HEK293 (cell line): ENCODE measurements at regions not wholly inside any gene's neighbourhood (a gene's known extent, or its start where the extent isn't known, plus 50 kb on each side); places are given as distances from the start of the nearest gene placed in this dataset.
A peak's percentile ranks its signal among the peaks of the same experiment; 100 is the strongest.

Experiments used
- CTCF ChIA-PET: fragments of 350-600 bp; formaldehyde crosslinking; extraction: SDS; loops from one replicate; lab custom pipeline; 2021; ENCODE audit warnings: antibody characterized with exemption; lab: Yijun Ruan, JAX
- POLR2A ChIA-PET: fragments of 300-600 bp; formaldehyde crosslinking; extraction: SDS; loops from one replicate; lab custom pipeline; 2020; ENCODE audit warnings: antibody characterized with exemption, inconsistent platforms; lab: Yijun Ruan, JAX
- H3K27ac ChIP-seq: fragments of 200-500 bp; sonication (Bioruptor generic); 2 replicates; pipeline ENCODE4 v1.5.1; 2014; ENCODE audit warnings: low read depth, low read length, control low read depth, inconsistent platforms; ENCODE audit errors: extremely low read depth
- H3K36me3 ChIP-seq, 2 experiments: fragments of 200-500 bp in 1 of 2; sonication (Bioruptor generic) in 1 of 2; 1 replicate in 1 of 2; 2 replicates in 1 of 2; pipeline ENCODE4 v1.5.1; 2014 to 2017; ENCODE audit warnings: inconsistent platforms in 2 of 2, low read length in 2 of 2; ENCODE audit not compliant: control insufficient read depth in 2 of 2, insufficient read depth in 1 of 2
- H3K4me1 ChIP-seq: fragments of 200-500 bp; sonication (Bioruptor generic); 2 replicates; pipeline ENCODE4 v1.5.1; 2014; ENCODE audit warnings: mild to moderate bottlenecking, low read length, inconsistent platforms; ENCODE audit not compliant: control insufficient read depth, insufficient read depth
- H3K4me3 ChIP-seq: 2 replicates; pipeline ENCODE4 v1.5.1; 2011; ENCODE audit warnings: low read depth, mild to moderate bottlenecking, control low read depth, low read length, moderate library complexity
- H3K9me3 ChIP-seq: fragments of 200-500 bp; sonication (Bioruptor generic); 2 replicates; pipeline ENCODE4 v1.5.1; 2014; ENCODE audit warnings: low read depth, low read length, inconsistent platforms; ENCODE audit not compliant: control insufficient read depth, insufficient read depth
- BCL11A ChIP-seq: fragments of 450-650 bp; formaldehyde crosslinking; IDR thresholded peaks from 2 replicates; pipeline ENCODE4 v1.5.1; 2016; ENCODE audit warnings: low read depth, missing biosample characterization, missing genetic modification characterization
- GFI1B ChIP-seq: fragments of 450-650 bp; formaldehyde crosslinking; IDR thresholded peaks from 2 replicates; pipeline ENCODE4 v1.5.1; 2016; ENCODE audit warnings: missing biosample characterization, missing genetic modification characterization
- KLF1 ChIP-seq: fragments of 450-650 bp; formaldehyde crosslinking; IDR thresholded peaks from 2 replicates; pipeline ENCODE4 v1.5.1; 2016; ENCODE audit warnings: missing biosample characterization, missing genetic modification characterization
- OVOL3 ChIP-seq: fragments of 450-650 bp; formaldehyde crosslinking; IDR thresholded peaks from 2 replicates; pipeline ENCODE4 v1.5.1; 2016; ENCODE audit warnings: missing biosample characterization, missing genetic modification characterization
- ZBTB6 ChIP-seq: fragments of 450-650 bp; formaldehyde crosslinking; IDR thresholded peaks from 2 replicates; pipeline ENCODE4 v1.5.1; 2017; ENCODE audit warnings: missing biosample characterization, missing genetic modification characterization
- ZIC2 ChIP-seq: fragments of 450-650 bp; formaldehyde crosslinking; IDR thresholded peaks from 2 replicates; pipeline ENCODE4 v1.5.1; 2016; ENCODE audit warnings: missing biosample characterization, missing genetic modification characterization
- ZNF175 ChIP-seq: fragments of 450-650 bp; formaldehyde crosslinking; IDR thresholded peaks from 2 replicates; pipeline ENCODE4 v1.5.1; 2016; ENCODE audit warnings: missing biosample characterization, missing genetic modification characterization
- ZNF311 ChIP-seq: fragments of 450-650 bp; formaldehyde crosslinking; IDR thresholded peaks from 2 replicates; pipeline ENCODE4 v1.5.1; 2017; ENCODE audit warnings: missing biosample characterization, missing genetic modification characterization, borderline replicate concordance
- ZNF37A ChIP-seq: fragments of 450-650 bp; IDR thresholded peaks from 2 replicates; pipeline ENCODE4 v1.5.1; 2018; ENCODE audit warnings: missing biosample characterization, missing genetic modification characterization
- ZNF449 ChIP-seq: fragments of 450-650 bp; formaldehyde crosslinking; IDR thresholded peaks from 2 replicates; pipeline ENCODE4 v1.5.1; 2017; ENCODE audit warnings: missing biosample characterization, mild to moderate bottlenecking, missing genetic modification characterization, moderate library complexity
- ZNF48 ChIP-seq: fragments of 450-650 bp; formaldehyde crosslinking; IDR thresholded peaks from 2 replicates; pipeline ENCODE4 v1.5.1; 2016; ENCODE audit warnings: missing biosample characterization, missing genetic modification characterization
- ZNF501 ChIP-seq: fragments of 450-650 bp; formaldehyde crosslinking; IDR thresholded peaks from 2 replicates; pipeline ENCODE4 v1.5.1; 2016; ENCODE audit warnings: missing biosample characterization, missing genetic modification characterization
- ZNF518A ChIP-seq: fragments of 450-650 bp; formaldehyde crosslinking; conservative IDR thresholded peaks from 2 replicates; pipeline ENCODE4 v1.5.1; 2016; ENCODE audit warnings: low read depth, missing biosample characterization, missing genetic modification characterization
- ZNF548 ChIP-seq: fragments of 450-650 bp; formaldehyde crosslinking; IDR thresholded peaks from 2 replicates; pipeline ENCODE4 v1.5.1; 2016; ENCODE audit warnings: missing biosample characterization, missing genetic modification characterization
- ZNF549 ChIP-seq: fragments of 450-650 bp; IDR thresholded peaks from 2 replicates; pipeline ENCODE4 v1.5.1; 2018; ENCODE audit warnings: missing biosample characterization, missing genetic modification characterization, mild to moderate bottlenecking, inconsistent platforms, moderate library complexity
- ZNF600 ChIP-seq: fragments of 450-650 bp; formaldehyde crosslinking; IDR thresholded peaks from 2 replicates; pipeline ENCODE4 v1.5.1; 2016; ENCODE audit warnings: missing biosample characterization, missing genetic modification characterization
- ZNF629 ChIP-seq: fragments of 450-650 bp; formaldehyde crosslinking; IDR thresholded peaks from 2 replicates; pipeline ENCODE4 v1.5.1; 2017; ENCODE audit warnings: missing biosample characterization, missing genetic modification characterization
- ZNF670 ChIP-seq: fragments of 450-650 bp; formaldehyde crosslinking; IDR thresholded peaks from 2 replicates; pipeline ENCODE4 v1.5.1; 2016; ENCODE audit warnings: missing biosample characterization, missing genetic modification characterization, low read depth
- ZNF792 ChIP-seq: fragments of 450-650 bp; formaldehyde crosslinking; IDR thresholded peaks from 2 replicates; pipeline ENCODE4 v1.5.1; 2016; ENCODE audit warnings: missing biosample characterization, missing genetic modification characterization
- ZXDB ChIP-seq: fragments of 450-650 bp; formaldehyde crosslinking; IDR thresholded peaks from 2 replicates; pipeline ENCODE4 v1.5.1; 2016; ENCODE audit warnings: missing biosample characterization, missing genetic modification characterization

GRCh38 chr9:135369412-135369990 lies 110.1 kb upstream of the PPP1R26 start:
- TF ChIP-seq ZNF311 = no peak
- no peak for TF ChIP-seq ZNF792 (tag by site-specific recombination)
- TF ChIP-seq ZNF518A (tag by site-specific recombination) = no peak
- no peak for TF ChIP-seq ZNF600 (tag by site-specific recombination)
- no peak for TF ChIP-seq ZNF37A (tag by site-specific recombination)
- TF ChIP-seq KLF1 (tag by site-specific recombination) = no peak
- TF ChIP-seq ZNF629 (tag by site-specific recombination) = no peak
- TF ChIP-seq BCL11A = no peak
- TF ChIP-seq ZNF449 (tag by site-specific recombination) = no peak
- TF ChIP-seq ZXDB (tag by site-specific recombination) = no peak
- TF ChIP-seq ZBTB6 (tag by site-specific recombination) = no peak
- no peak for TF ChIP-seq OVOL3 (tag by site-specific recombination)
- no peak for TF ChIP-seq ZNF670
- no peak for TF ChIP-seq ZNF501 (tag by site-specific recombination)
- TF ChIP-seq ZNF549 (tag by site-specific recombination) = no peak
- no peak for TF ChIP-seq GFI1B (tag by site-specific recombination)
- CTCF ChIA-PET = interaction anchor here (1.0 to 1.7 kb wide), 3 partner anchors 27 to 283 kb away, joined by 3 to 5 read pairs (median 4); no protein-coding TSS in a partner anchor
- Histone ChIP-seq H3K9me3 (no peaks in the 10 kb centered on the region), H3K4me1 (no peaks in the 10 kb centered on the region), H3K27ac (no peak overlapping the region), H3K36me3 (no peaks in the 10 kb centered on the region), H3K4me3 (no peak overlapping the region)
- POLR2A ChIA-PET = no interaction called here

GRCh38 chr9:135370411-135371375 lies 108.9 kb upstream of the PPP1R26 start:
- no peak for TF ChIP-seq ZNF548 (tag by site-specific recombination)
- TF ChIP-seq ZNF175 (tag by site-specific recombination) = no peak
- TF ChIP-seq ZNF48 (tag by site-specific recombination) = no peak
- TF ChIP-seq ZIC2 (tag by site-specific recombination) = peak; percentile 19; the same call in 1 of the 2 replicates
- Histone ChIP-seq H3K36me3 (no peaks in the 10 kb centered on the region), H3K4me3 (no peak overlapping the region), H3K27ac (no peak overlapping the region), H3K9me3 (no peaks in the 10 kb centered on the region), H3K4me1 (no peaks in the 10 kb centered on the region)
- ChIA-PET POLR2A (no interaction called here), CTCF (interaction anchor here (0.6 to 2.0 kb wide), 5 partner anchors 28 to 479 kb away, joined by 3 to 9 read pairs (median 3); no protein-coding TSS in a partner anchor)
